ENCODE measurements at regions not wholly inside any gene's neighbourhood (a gene's known extent, or its start where the extent isn't known, plus 50 kb on each side); places are given as distances from the start of the nearest gene placed in this dataset.

DNA sequence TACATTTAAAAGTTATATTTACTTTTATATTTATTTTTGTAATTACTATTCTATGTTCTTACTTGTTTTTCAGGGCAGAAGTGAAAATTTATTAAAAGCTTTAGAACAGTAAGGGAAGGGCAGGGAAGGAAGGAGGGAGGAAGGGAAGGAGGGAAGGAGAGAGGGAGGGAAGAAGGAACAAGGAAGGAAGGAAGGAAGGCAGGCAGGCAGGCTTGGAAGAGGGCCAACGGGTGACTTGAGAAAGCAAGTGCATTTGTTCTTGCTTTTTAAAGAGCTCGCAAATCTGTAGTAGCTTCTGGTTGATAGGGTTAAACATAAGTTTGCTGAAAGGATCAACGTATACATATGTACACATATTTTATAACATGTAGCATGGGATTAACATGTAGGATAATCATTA, 725.3 kb upstream of the FZD8 start:
- ChIA-PET SMC1A (ENCODE audit: uncharacterized antibody, unreplicated experiment) (no interaction called here), RAD21 (ENCODE audit: unreplicated experiment) (no interaction called here), POLR2A (no interaction called here), CTCF (no interaction called here)
- Histone ChIP-seq H3K4me1 (ENCODE audit: control insufficient read depth, insufficient read depth, low read length) (no peaks in the 10 kb centered on the region), H3K9ac (ENCODE audit: control insufficient read depth, insufficient read depth, low read length) (no peak overlapping the region), H3K4me3 (no peak overlapping the region), H3K27ac (ENCODE audit: control insufficient read depth, insufficient read depth) (no peak overlapping the region), H3K9me3 (replicated peaks; ENCODE audit: control insufficient read depth, insufficient read depth, low read length) (no peaks in the 10 kb centered on the region), H2AFZ (ENCODE audit: control insufficient read depth, low read depth, low read length) (no peak overlapping the region), H3K79me2 (ENCODE audit: control insufficient read depth, insufficient read depth, low read length) (no peaks in the 10 kb centered on the region), H3K36me3 (ENCODE audit: control insufficient read depth in 2 of 2, insufficient read depth in 2 of 2, low read length in 1 of 2) (no peaks in the 10 kb centered on the region), H3K4me2 (ENCODE audit: control insufficient read depth, insufficient read depth) (no peak overlapping the region), H3K27me3 (replicated peaks in 1 of 2; ENCODE audit: control insufficient read depth in 2 of 2, insufficient read depth in 2 of 2, low read length in 1 of 2) (no peaks in the 10 kb centered on the region), H4K20me1 (ENCODE audit: control insufficient read depth, insufficient read depth) (no peaks in the 10 kb centered on the region)
- BruUV-seq (replicated peaks), result no TSS peak
- DNase-seq (ENCODE audit: low read depth, low spot score) (no peak), ATAC-seq (no peak), FAIRE-seq (no peak)
- intact Hi-C loops (cut with micrococcal nuclease; ENCODE audit: unreplicated experiment), result no loop called here
- in situ Hi-C loops (cut with MboI), result no loop called here
- 51% methylated on average over 3 of the region's 3 CpGs for WGBS (ENCODE audit: insufficient coverage, insufficient replicate concordance, low lambda C conversion rate, missing lambda C conversion rate)
- no peak for TF ChIP-seq CREM (IDR thresholded peaks at IDR 0.05; ENCODE audit: low read depth)
- TF ChIP-seq, protein P1, sequence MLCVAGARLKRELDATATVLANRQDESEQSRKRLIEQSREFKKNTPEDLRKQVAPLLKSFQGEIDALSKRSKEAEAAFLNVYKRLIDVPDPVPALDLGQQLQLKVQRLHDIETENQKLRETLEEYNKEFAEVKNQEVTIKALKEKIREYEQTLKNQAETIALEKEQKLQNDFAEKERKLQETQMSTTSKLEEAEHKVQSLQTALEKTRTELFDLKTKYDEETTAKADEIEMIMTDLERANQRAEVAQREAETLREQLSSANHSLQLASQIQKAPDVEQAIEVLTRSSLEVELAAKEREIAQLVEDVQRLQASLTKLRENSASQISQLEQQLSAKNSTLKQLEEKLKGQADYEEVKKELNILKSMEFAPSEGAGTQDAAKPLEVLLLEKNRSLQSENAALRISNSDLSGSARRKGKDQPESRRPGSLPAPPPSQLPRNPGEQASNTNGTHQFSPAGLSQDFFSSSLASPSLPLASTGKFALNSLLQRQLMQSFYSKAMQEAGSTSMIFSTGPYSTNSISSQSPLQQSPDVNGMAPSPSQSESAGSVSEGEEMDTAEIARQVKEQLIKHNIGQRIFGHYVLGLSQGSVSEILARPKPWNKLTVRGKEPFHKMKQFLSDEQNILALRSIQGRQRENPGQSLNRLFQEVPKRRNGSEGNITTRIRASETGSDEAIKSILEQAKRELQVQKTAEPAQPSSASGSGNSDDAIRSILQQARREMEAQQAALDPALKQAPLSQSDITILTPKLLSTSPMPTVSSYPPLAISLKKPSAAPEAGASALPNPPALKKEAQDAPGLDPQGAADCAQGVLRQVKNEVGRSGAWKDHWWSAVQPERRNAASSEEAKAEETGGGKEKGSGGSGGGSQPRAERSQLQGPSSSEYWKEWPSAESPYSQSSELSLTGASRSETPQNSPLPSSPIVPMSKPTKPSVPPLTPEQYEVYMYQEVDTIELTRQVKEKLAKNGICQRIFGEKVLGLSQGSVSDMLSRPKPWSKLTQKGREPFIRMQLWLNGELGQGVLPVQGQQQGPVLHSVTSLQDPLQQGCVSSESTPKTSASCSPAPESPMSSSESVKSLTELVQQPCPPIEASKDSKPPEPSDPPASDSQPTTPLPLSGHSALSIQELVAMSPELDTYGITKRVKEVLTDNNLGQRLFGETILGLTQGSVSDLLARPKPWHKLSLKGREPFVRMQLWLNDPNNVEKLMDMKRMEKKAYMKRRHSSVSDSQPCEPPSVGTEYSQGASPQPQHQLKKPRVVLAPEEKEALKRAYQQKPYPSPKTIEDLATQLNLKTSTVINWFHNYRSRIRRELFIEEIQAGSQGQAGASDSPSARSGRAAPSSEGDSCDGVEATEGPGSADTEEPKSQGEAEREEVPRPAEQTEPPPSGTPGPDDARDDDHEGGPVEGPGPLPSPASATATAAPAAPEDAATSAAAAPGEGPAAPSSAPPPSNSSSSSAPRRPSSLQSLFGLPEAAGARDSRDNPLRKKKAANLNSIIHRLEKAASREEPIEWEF (IDR thresholded peaks at IDR 0.05; ENCODE audit: insufficient replicate concordance, low read depth, low read length), result no peak

DNA sequence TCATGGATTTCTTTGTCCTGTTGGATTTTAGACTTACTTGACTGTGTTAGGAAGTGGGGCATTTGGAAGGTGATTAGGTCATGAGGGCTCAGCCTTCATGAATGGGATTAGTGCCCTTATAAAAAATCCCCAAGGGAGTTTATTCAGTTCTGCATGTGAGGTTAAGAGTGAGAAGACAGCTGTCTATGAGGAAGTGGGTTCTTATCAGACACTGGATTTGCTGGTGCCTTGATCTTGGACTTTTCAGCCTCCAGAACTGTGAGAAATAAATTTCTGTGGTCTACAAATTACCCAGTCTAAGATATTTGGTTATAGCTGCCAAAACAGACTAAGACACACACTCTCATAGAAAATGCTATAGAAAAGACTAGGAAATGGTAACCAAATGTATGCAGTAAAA, 724.7 kb upstream of the FZD8 start:
- H2AFZ ChIP-seq (ENCODE audit: control insufficient read depth, low read depth, low read length), result no peak overlapping the region
- no peak for TF ChIP-seq SMAD5 (IDR thresholded peaks at IDR 0.05; ENCODE audit: low read depth)
- TF ChIP-seq SMARCA5 (IDR thresholded peaks at IDR 0.05), result no peak
- TF ChIP-seq CBX5 (IDR thresholded peaks at IDR 0.05; ENCODE audit: low read depth), result no peak
- no peak for TF ChIP-seq MTA2 (IDR thresholded peaks at IDR 0.05; ENCODE audit: low read depth)
- no peak for TF ChIP-seq YY1 (IDR thresholded peaks at IDR 0.05; ENCODE audit: low read depth, low read length)
- no peak for TF ChIP-seq HDAC2 (IDR thresholded peaks at IDR 0.05)
- no peak for TF ChIP-seq CREB1 (IDR thresholded peaks at IDR 0.05; ENCODE audit: low read depth)
- TF ChIP-seq, protein P2, sequence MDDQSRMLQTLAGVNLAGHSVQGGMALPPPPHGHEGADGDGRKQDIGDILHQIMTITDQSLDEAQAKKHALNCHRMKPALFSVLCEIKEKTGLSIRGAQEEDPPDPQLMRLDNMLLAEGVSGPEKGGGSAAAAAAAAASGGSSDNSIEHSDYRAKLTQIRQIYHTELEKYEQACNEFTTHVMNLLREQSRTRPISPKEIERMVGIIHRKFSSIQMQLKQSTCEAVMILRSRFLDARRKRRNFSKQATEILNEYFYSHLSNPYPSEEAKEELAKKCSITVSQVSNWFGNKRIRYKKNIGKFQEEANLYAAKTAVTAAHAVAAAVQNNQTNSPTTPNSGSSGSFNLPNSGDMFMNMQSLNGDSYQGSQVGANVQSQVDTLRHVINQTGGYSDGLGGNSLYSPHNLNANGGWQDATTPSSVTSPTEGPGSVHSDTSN (IDR thresholded peaks at IDR 0.05; ENCODE audit: insufficient replicate concordance, low read depth, low read length), result no peak
- TF ChIP-seq SUZ12 (IDR thresholded peaks at IDR 0.05; ENCODE audit: unreplicated experiment), result no peak
- no peak for TF ChIP-seq RUNX3 (IDR thresholded peaks at IDR 0.05; ENCODE audit: low read length)
- TF ChIP-seq, protein P3, sequence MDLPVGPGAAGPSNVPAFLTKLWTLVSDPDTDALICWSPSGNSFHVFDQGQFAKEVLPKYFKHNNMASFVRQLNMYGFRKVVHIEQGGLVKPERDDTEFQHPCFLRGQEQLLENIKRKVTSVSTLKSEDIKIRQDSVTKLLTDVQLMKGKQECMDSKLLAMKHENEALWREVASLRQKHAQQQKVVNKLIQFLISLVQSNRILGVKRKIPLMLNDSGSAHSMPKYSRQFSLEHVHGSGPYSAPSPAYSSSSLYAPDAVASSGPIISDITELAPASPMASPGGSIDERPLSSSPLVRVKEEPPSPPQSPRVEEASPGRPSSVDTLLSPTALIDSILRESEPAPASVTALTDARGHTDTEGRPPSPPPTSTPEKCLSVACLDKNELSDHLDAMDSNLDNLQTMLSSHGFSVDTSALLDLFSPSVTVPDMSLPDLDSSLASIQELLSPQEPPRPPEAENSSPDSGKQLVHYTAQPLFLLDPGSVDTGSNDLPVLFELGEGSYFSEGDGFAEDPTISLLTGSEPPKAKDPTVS (IDR thresholded peaks at IDR 0.05; ENCODE audit: low read depth, low read length), result no peak
- H3K79me2 ChIP-seq (ENCODE audit: control insufficient read depth, insufficient read depth, low read length), result no peaks in the 10 kb centered on the region
- no peaks in the 10 kb centered on the region for H3K36me3 ChIP-seq (ENCODE audit: control insufficient read depth in 2 of 2, insufficient read depth in 2 of 2, low read length in 1 of 2)
- H3K27me3 ChIP-seq (replicated peaks in 1 of 2; ENCODE audit: control insufficient read depth in 2 of 2, insufficient read depth in 2 of 2, low read length in 1 of 2), result no peaks in the 10 kb centered on the region
- H3K4me2 ChIP-seq (ENCODE audit: control insufficient read depth, insufficient read depth), result no peak overlapping the region
- FAIRE-seq (no peak), ATAC-seq (no peak), DNase-seq (ENCODE audit: low read depth, low spot score) (no peak)
- ChIA-PET RAD21 (ENCODE audit: unreplicated experiment) (no interaction called here), SMC1A (ENCODE audit: uncharacterized antibody, unreplicated experiment) (no interaction called here), CTCF (no interaction called here), POLR2A (no interaction called here)
- H3K4me1 ChIP-seq (ENCODE audit: control insufficient read depth, insufficient read depth, low read length), result no peaks in the 10 kb centered on the region
- H3K27ac ChIP-seq (ENCODE audit: control insufficient read depth, insufficient read depth), result no peak overlapping the region
- no peaks in the 10 kb centered on the region for H3K9me3 ChIP-seq (replicated peaks; ENCODE audit: control insufficient read depth, insufficient read depth, low read length)
- H3K9ac ChIP-seq (ENCODE audit: control insufficient read depth, insufficient read depth, low read length), result no peak overlapping the region
- no peaks in the 10 kb centered on the region for H4K20me1 ChIP-seq (ENCODE audit: control insufficient read depth, insufficient read depth)
- H3K4me3 ChIP-seq, result no peak overlapping the region
- intact Hi-C loops (cut with micrococcal nuclease; ENCODE audit: unreplicated experiment), result no loop called here
- no TSS peak for BruUV-seq (replicated peaks)
- in situ Hi-C loops (cut with MboI), result no loop called here
